HEK293 (cell line): ENCODE measurements at regions not wholly inside any gene's neighbourhood (a gene's known extent, or its start where the extent isn't known, plus 50 kb on each side); places are given as distances from the start of the nearest gene placed in this dataset.

Experiments used
- CTCF ChIA-PET: fragments of 350-600 bp; formaldehyde crosslinking; extraction: SDS; loops from one replicate; lab custom pipeline; 2021; ENCODE audit warnings: antibody characterized with exemption; lab: Yijun Ruan, JAX
- POLR2A ChIA-PET: fragments of 300-600 bp; formaldehyde crosslinking; extraction: SDS; loops from one replicate; lab custom pipeline; 2020; ENCODE audit warnings: antibody characterized with exemption, inconsistent platforms; lab: Yijun Ruan, JAX
- H3K27ac ChIP-seq: fragments of 200-500 bp; sonication (Bioruptor generic); 2 replicates; pipeline ENCODE4 v1.5.1; 2014; ENCODE audit warnings: low read depth, low read length, control low read depth, inconsistent platforms; ENCODE audit errors: extremely low read depth
- H3K36me3 ChIP-seq, 2 experiments: fragments of 200-500 bp in 1 of 2; sonication (Bioruptor generic) in 1 of 2; 1 replicate in 1 of 2; 2 replicates in 1 of 2; pipeline ENCODE4 v1.5.1; 2014 to 2017; ENCODE audit warnings: inconsistent platforms in 2 of 2, low read length in 2 of 2; ENCODE audit not compliant: control insufficient read depth in 2 of 2, insufficient read depth in 1 of 2
- H3K4me1 ChIP-seq: fragments of 200-500 bp; sonication (Bioruptor generic); 2 replicates; pipeline ENCODE4 v1.5.1; 2014; ENCODE audit warnings: mild to moderate bottlenecking, low read length, inconsistent platforms; ENCODE audit not compliant: control insufficient read depth, insufficient read depth
- H3K4me3 ChIP-seq: 2 replicates; pipeline ENCODE4 v1.5.1; 2011; ENCODE audit warnings: low read depth, mild to moderate bottlenecking, control low read depth, low read length, moderate library complexity
- H3K9me3 ChIP-seq: fragments of 200-500 bp; sonication (Bioruptor generic); 2 replicates; pipeline ENCODE4 v1.5.1; 2014; ENCODE audit warnings: low read depth, low read length, inconsistent platforms; ENCODE audit not compliant: control insufficient read depth, insufficient read depth
- BCL11B ChIP-seq: fragments of 450-650 bp; formaldehyde crosslinking; IDR thresholded peaks from 2 replicates; pipeline ENCODE4 v1.5.1; 2016; ENCODE audit warnings: low read depth, missing biosample characterization, missing genetic modification characterization
- FEZF1 ChIP-seq: fragments of 450-650 bp; formaldehyde crosslinking; IDR thresholded peaks from 2 replicates; pipeline ENCODE4 v1.5.1; 2016; ENCODE audit warnings: missing biosample characterization, missing genetic modification characterization
- HOXA7 ChIP-seq: sonication (generic); formaldehyde crosslinking; IDR thresholded peaks from 2 replicates; pipeline ENCODE4 v1.8.1; 2022; ENCODE audit warnings: missing genetic modification reagents, borderline replicate concordance
- MYNN ChIP-seq: fragments of 450-650 bp; formaldehyde crosslinking; IDR thresholded peaks from 2 replicates; pipeline ENCODE4 v1.5.1; 2016; ENCODE audit warnings: missing biosample characterization, missing genetic modification characterization, borderline replicate concordance
- SCRT1 ChIP-seq: fragments of 450-650 bp; formaldehyde crosslinking; IDR thresholded peaks from 2 replicates; pipeline ENCODE4 v1.5.1; 2016; ENCODE audit warnings: missing biosample characterization, missing genetic modification characterization, borderline replicate concordance
- TRIM28 ChIP-seq: IDR thresholded peaks from 2 replicates; pipeline ENCODE4 v1.6.1; 2011; ENCODE audit warnings: low read length, control low read depth, borderline replicate concordance
- ZBTB7A ChIP-seq: fragments of 450-650 bp; formaldehyde crosslinking; IDR thresholded peaks from 2 replicates; pipeline ENCODE4 v1.5.1; 2016; ENCODE audit warnings: low read depth, missing biosample characterization, missing genetic modification characterization
- ZNF239 ChIP-seq: fragments of 450-650 bp; formaldehyde crosslinking; IDR thresholded peaks from 2 replicates; pipeline ENCODE4 v1.5.1; 2016; ENCODE audit warnings: missing biosample characterization, missing genetic modification characterization
- ZNF292 ChIP-seq: fragments of 450-650 bp; formaldehyde crosslinking; IDR thresholded peaks from 2 replicates; pipeline ENCODE4 v1.5.1; 2016; ENCODE audit warnings: low read depth, missing biosample characterization, missing genetic modification characterization, borderline replicate concordance
- ZNF350 ChIP-seq: fragments of 450-650 bp; formaldehyde crosslinking; IDR thresholded peaks from 2 replicates; pipeline ENCODE4 v1.5.0; 2017; ENCODE audit warnings: missing biosample characterization, mild to moderate bottlenecking, missing genetic modification characterization
- ZNF37A ChIP-seq: fragments of 450-650 bp; IDR thresholded peaks from 2 replicates; pipeline ENCODE4 v1.5.1; 2018; ENCODE audit warnings: missing biosample characterization, missing genetic modification characterization
- ZNF423 ChIP-seq: fragments of 450-650 bp; formaldehyde crosslinking; IDR thresholded peaks from 2 replicates; pipeline ENCODE4 v1.5.1; 2016; ENCODE audit warnings: missing biosample characterization, missing genetic modification characterization
- ZNF426 ChIP-seq: fragments of 450-650 bp; formaldehyde crosslinking; IDR thresholded peaks from 2 replicates; pipeline ENCODE4 v1.5.1; 2017; ENCODE audit warnings: missing biosample characterization, missing genetic modification characterization, mild to moderate bottlenecking, inconsistent platforms, moderate library complexity
- ZNF510 ChIP-seq: fragments of 450-650 bp; formaldehyde crosslinking; IDR thresholded peaks from 2 replicates; pipeline ENCODE4 v1.5.1; 2018; ENCODE audit warnings: mild to moderate bottlenecking, missing genetic modification characterization, missing biosample characterization; ENCODE audit not compliant: insufficient replicate concordance
- ZNF549 ChIP-seq: fragments of 450-650 bp; IDR thresholded peaks from 2 replicates; pipeline ENCODE4 v1.5.1; 2018; ENCODE audit warnings: missing biosample characterization, missing genetic modification characterization, mild to moderate bottlenecking, inconsistent platforms, moderate library complexity
- ZNF571 ChIP-seq: fragments of 450-650 bp; formaldehyde crosslinking; IDR thresholded peaks from 2 replicates; pipeline ENCODE4 v1.5.0; 2017; ENCODE audit warnings: missing biosample characterization, missing genetic modification characterization
- ZNF768 ChIP-seq: fragments of 450-650 bp; formaldehyde crosslinking; IDR thresholded peaks from 2 replicates; pipeline ENCODE4 v1.5.1; 2018; ENCODE audit warnings: missing biosample characterization, mild to moderate bottlenecking, missing genetic modification characterization
- TF ChIP-seq, protein P1 (sequence below): fragments of 450-650 bp; formaldehyde crosslinking; IDR thresholded peaks from 2 replicates; pipeline ENCODE4 v1.5.0; 2017; ENCODE audit warnings: missing biosample characterization, missing genetic modification characterization, borderline replicate concordance
- TF ChIP-seq, protein P2 (sequence below): fragments of 450-650 bp; formaldehyde crosslinking; IDR thresholded peaks from 2 replicates; pipeline ENCODE4 v1.5.1; 2017; ENCODE audit warnings: missing biosample characterization, missing genetic modification characterization
- TF ChIP-seq, protein P3 (sequence below): fragments of 450-650 bp; formaldehyde crosslinking; IDR thresholded peaks from 2 replicates; pipeline ENCODE4 v1.5.1; 2016; ENCODE audit warnings: missing biosample characterization, missing genetic modification characterization
- TF ChIP-seq, protein P4 (sequence below): fragments of 450-650 bp; formaldehyde crosslinking; IDR thresholded peaks from 2 replicates; pipeline ENCODE4 v1.5.1; 2016; ENCODE audit warnings: missing biosample characterization, missing genetic modification characterization
- TF ChIP-seq, protein P5 (sequence below): fragments of 450-650 bp; formaldehyde crosslinking; optimal IDR thresholded peaks from 2 replicates; pipeline ENCODE3; 2016; ENCODE audit warnings: missing biosample characterization, mild to moderate bottlenecking, missing genetic modification characterization

DNA sequence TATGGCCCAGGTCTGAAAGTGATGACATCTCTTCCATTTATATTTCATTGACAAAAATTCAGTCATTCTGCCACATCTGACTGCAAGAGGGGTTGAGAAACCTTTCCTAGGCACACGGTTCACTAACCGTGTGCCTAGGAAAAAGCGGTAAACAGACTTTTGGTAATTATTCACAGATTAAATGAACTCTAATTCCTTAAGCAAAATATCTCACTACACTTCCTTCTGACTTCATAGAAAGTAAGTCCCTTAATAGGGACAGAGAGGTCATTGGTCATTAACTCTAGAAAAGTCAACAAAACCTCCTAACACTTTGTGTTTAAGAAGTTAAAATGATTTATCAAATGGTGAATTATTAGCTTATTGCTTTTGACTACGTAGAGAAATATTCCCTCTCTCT lies 205.1 kb downstream of the PDHA2 start (continued):
- TF ChIP-seq, protein P1, sequence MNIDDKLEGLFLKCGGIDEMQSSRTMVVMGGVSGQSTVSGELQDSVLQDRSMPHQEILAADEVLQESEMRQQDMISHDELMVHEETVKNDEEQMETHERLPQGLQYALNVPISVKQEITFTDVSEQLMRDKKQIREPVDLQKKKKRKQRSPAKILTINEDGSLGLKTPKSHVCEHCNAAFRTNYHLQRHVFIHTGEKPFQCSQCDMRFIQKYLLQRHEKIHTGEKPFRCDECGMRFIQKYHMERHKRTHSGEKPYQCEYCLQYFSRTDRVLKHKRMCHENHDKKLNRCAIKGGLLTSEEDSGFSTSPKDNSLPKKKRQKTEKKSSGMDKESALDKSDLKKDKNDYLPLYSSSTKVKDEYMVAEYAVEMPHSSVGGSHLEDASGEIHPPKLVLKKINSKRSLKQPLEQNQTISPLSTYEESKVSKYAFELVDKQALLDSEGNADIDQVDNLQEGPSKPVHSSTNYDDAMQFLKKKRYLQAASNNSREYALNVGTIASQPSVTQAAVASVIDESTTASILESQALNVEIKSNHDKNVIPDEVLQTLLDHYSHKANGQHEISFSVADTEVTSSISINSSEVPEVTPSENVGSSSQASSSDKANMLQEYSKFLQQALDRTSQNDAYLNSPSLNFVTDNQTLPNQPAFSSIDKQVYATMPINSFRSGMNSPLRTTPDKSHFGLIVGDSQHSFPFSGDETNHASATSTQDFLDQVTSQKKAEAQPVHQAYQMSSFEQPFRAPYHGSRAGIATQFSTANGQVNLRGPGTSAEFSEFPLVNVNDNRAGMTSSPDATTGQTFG (tag by site-specific recombination), result no peak
- TF ChIP-seq ZNF426 (no peak), ZNF292 (tag by site-specific recombination) (no peak), ZNF571 (tag by site-specific recombination) (no peak), BCL11B (tag by site-specific recombination) (no peak), ZNF768 (no peak), ZNF549 (no peak)
- TF ChIP-seq, protein P2, sequence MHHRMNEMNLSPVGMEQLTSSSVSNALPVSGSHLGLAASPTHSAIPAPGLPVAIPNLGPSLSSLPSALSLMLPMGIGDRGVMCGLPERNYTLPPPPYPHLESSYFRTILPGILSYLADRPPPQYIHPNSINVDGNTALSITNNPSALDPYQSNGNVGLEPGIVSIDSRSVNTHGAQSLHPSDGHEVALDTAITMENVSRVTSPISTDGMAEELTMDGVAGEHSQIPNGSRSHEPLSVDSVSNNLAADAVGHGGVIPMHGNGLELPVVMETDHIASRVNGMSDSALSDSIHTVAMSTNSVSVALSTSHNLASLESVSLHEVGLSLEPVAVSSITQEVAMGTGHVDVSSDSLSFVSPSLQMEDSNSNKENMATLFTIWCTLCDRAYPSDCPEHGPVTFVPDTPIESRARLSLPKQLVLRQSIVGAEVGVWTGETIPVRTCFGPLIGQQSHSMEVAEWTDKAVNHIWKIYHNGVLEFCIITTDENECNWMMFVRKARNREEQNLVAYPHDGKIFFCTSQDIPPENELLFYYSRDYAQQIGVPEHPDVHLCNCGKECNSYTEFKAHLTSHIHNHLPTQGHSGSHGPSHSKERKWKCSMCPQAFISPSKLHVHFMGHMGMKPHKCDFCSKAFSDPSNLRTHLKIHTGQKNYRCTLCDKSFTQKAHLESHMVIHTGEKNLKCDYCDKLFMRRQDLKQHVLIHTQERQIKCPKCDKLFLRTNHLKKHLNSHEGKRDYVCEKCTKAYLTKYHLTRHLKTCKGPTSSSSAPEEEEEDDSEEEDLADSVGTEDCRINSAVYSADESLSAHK (tag by site-specific recombination), result no peak
- TF ChIP-seq, protein P3, sequence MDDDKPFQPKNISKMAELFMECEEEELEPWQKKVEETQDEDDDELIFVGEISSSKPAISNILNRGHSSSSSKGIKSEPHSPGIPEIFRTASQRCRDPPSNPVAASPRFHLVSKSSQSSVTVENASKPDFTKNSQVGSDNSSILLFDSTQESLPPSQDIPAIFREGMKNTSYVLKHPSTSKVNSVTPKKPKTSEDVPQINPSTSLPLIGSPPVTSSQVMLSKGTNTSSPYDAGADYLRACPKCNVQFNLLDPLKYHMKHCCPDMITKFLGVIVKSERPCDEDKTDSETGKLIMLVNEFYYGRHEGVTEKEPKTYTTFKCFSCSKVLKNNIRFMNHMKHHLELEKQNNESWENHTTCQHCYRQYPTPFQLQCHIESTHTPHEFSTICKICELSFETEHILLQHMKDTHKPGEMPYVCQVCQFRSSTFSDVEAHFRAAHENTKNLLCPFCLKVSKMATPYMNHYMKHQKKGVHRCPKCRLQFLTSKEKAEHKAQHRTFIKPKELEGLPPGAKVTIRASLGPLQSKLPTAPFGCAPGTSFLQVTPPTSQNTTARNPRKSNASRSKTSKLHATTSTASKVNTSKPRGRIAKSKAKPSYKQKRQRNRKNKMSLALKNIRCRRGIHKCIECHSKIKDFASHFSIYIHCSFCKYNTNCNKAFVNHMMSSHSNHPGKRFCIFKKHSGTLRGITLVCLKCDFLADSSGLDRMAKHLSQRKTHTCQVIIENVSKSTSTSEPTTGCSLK (tag by site-specific recombination), result no peak

DNA sequence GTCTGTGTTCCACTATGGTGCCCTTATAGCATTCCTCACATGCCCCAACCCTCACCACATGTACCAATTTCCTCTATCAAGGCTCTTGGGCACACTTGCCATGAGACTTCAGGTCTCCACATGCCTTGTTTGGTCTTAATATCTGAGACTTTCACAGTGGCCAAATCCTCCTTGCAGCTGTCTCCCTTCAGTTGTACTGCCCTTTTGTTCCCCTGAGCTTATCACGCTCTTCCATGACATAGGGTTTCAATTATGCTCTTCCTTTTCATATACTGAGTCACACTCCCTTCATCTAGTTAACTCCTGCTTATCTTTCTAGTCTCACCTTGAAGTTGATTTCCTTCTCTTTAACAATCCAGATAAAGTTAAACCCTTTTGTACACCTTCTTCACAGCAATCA lies 212.9 kb downstream of the PDHA2 start:
- Histone ChIP-seq H3K36me3 (no peaks in the 10 kb centered on the region), H3K27ac (no peak overlapping the region), H3K4me3 (no peak overlapping the region), H3K9me3 (no peaks in the 10 kb centered on the region), H3K4me1 (no peaks in the 10 kb centered on the region)
- ChIA-PET CTCF (no interaction called here), POLR2A (no interaction called here)
- TF ChIP-seq ZNF510 (tag by site-specific recombination) (no peak), TRIM28 (no peak), ZNF37A (tag by site-specific recombination) (no peak), MYNN (no peak), ZNF423 (tag by site-specific recombination) (no peak), ZBTB7A (tag by site-specific recombination) (no peak), FEZF1 (tag by site-specific recombination) (no peak), HOXA7 (CRISPR knock-in tag) (no peak), ZNF239 (tag by site-specific recombination) (no peak), ZNF350 (tag by site-specific recombination) (no peak), SCRT1 (tag by site-specific recombination) (no peak)
- TF ChIP-seq, protein P4, sequence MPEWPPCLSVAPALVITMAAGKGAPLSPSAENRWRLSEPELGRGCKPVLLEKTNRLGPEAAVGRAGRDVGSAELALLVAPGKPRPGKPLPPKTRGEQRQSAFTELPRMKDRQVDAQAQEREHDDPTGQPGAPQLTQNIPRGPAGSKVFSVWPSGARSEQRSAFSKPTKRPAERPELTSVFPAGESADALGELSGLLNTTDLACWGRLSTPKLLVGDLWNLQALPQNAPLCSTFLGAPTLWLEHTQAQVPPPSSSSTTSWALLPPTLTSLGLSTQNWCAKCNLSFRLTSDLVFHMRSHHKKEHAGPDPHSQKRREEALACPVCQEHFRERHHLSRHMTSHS (tag by site-specific recombination), result no peak
- TF ChIP-seq, protein P5, sequence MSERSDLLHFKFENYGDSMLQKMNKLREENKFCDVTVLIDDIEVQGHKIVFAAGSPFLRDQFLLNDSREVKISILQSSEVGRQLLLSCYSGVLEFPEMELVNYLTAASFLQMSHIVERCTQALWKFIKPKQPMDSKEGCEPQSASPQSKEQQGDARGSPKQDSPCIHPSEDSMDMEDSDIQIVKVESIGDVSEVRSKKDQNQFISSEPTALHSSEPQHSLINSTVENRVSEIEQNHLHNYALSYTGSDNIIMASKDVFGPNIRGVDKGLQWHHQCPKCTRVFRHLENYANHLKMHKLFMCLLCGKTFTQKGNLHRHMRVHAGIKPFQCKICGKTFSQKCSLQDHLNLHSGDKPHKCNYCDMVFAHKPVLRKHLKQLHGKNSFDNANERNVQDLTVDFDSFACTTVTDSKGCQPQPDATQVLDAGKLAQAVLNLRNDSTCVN (tag by site-specific recombination), result no peak
